Karpas-422 (cell line): ENCODE measurements at regions not wholly inside any gene's neighbourhood (a gene's known extent, or its start where the extent isn't known, plus 50 kb on each side); places are given as distances from the start of the nearest gene placed in this dataset.
A peak's percentile ranks its signal among the peaks of the same experiment; 100 is the strongest.
"Not testable (repeated sequence)": the region's sequence is repeated elsewhere in the genome, so short reads cannot be mapped to it uniquely, and the experiment has no call there.

Source experiments
- DNase-seq: peaks from one replicate; pipeline ENCODE4 v3.0.0-alpha.2; 2015
- H2AFZ ChIP-seq: fragments of 200-600 bp; sonication (generic); 2 replicates; pipeline ENCODE4 v1.6.1; 2014; ENCODE audit warnings: antibody characterized with exemption, low read length, mixed read lengths
- H3K27ac ChIP-seq: fragments of 200-600 bp; sonication (generic); 2 replicates; pipeline ENCODE4 v1.5.1; 2014; ENCODE audit warnings: mild to moderate bottlenecking, low read length, moderate library complexity
- H3K27me3 ChIP-seq: fragments of 200-600 bp; sonication (generic); 2 replicates; pipeline ENCODE4 v1.6.1; 2014; ENCODE audit warnings: low read length, mixed read lengths
- H3K36me3 ChIP-seq: fragments of 200-600 bp; sonication (generic); 2 replicates; pipeline ENCODE4 v1.6.1; 2014; ENCODE audit warnings: low read length, mixed read lengths; ENCODE audit not compliant: insufficient read depth
- H3K4me1 ChIP-seq: fragments of 200-600 bp; sonication (generic); 2 replicates; pipeline ENCODE4 v1.6.1; 2014; ENCODE audit warnings: mild to moderate bottlenecking, low read length, mixed read lengths
- H3K4me2 ChIP-seq: fragments of 200-600 bp; sonication (generic); 2 replicates; pipeline ENCODE4 v1.6.1; 2014; ENCODE audit warnings: low read length, low read depth, mild to moderate bottlenecking; ENCODE audit not compliant: poor library complexity, severe bottlenecking
- H3K4me3 ChIP-seq: fragments of 200-600 bp; sonication (generic); 2 replicates; pipeline ENCODE4 v1.5.1; 2014; ENCODE audit warnings: mild to moderate bottlenecking, antibody characterized with exemption, low read length, mixed read lengths
- H3K79me2 ChIP-seq: fragments of 200-600 bp; sonication (generic); 2 replicates; pipeline ENCODE4 v1.6.1; 2014; ENCODE audit warnings: mild to moderate bottlenecking, low read length, mixed read lengths
- H3K9ac ChIP-seq: fragments of 200-600 bp; sonication (generic); 2 replicates; pipeline ENCODE4 v1.6.0; 2014; ENCODE audit warnings: low read length
- H3K9me2 ChIP-seq: fragments of 200-600 bp; sonication (generic), shearing (Covaris generic); replicated peaks from 2 replicates; pipeline ENCODE4 v1.6.0; 2014; ENCODE audit warnings: mild to moderate bottlenecking, low read length, moderate library complexity; ENCODE audit not compliant: insufficient read depth
- H3K9me3 ChIP-seq: fragments of 300-700, 200-600 bp; sonication (generic); 2 replicates; pipeline ENCODE4 v1.6.1; 2014; ENCODE audit warnings: low read length, mixed read lengths
- H4K20me1 ChIP-seq: fragments of 200-600 bp; sonication (generic); 2 replicates; pipeline ENCODE4 v1.6.1; 2014; ENCODE audit warnings: mild to moderate bottlenecking, antibody characterized with exemption, low read length, low read depth; ENCODE audit not compliant: insufficient read depth

DNA sequence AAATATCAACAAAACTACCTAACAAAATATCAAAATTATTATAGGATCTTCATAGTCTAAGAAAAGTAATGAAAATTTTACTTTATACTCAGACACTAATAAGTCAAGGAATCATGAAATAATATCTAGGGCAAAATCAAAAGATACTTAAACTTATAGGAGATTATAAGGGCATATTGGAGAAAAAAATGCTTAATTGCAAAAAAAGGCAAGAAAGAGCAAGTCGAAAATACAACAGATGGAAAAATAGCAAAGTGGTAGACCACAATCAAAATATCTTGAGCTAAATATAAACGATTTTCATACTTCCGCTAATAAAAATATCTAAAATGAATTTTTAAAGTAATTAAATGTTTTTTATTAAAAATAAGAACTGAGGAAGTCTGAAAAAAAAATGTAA is 177.0 kb upstream of the TEKT4 start:
- not testable (repeated sequence) for H3K9me3 ChIP-seq

DNA sequence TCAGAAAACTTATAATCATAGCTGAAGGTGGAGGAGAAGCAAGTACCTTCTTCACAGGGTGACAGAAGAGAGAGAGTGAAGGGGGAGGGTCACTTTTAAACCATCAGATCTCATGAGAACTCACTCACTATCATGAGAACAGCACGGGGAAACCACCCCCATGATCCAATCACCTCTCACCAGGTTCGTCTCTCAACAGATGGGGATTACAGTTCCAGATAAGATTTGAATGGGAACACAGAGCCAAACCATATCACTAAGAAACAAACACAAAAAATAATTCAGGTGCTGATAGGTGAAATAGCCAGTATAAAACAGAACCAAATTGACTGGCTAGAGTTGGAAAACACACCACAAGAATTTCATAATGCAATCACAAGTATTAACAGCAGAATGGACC is 162.2 kb upstream of the TEKT4 start:
- not testable (repeated sequence) for H3K27me3 ChIP-seq, H2AFZ ChIP-seq, H3K79me2 ChIP-seq, H3K4me2 ChIP-seq, H4K20me1 ChIP-seq, DNase-seq, H3K4me1 ChIP-seq, H3K9ac ChIP-seq, H3K9me2 ChIP-seq, H3K9me3 ChIP-seq, H3K27ac ChIP-seq, H3K36me3 ChIP-seq, H3K4me3 ChIP-seq

More for the DNA sequence above, 177.0 kb upstream of the TEKT4 start:
- not testable (repeated sequence) for H3K27ac ChIP-seq, H3K79me2 ChIP-seq, H4K20me1 ChIP-seq, H3K9me2 ChIP-seq, H3K36me3 ChIP-seq, DNase-seq, H3K4me2 ChIP-seq, H3K4me3 ChIP-seq, H2AFZ ChIP-seq, H3K9ac ChIP-seq, H3K4me1 ChIP-seq, H3K27me3 ChIP-seq

DNA sequence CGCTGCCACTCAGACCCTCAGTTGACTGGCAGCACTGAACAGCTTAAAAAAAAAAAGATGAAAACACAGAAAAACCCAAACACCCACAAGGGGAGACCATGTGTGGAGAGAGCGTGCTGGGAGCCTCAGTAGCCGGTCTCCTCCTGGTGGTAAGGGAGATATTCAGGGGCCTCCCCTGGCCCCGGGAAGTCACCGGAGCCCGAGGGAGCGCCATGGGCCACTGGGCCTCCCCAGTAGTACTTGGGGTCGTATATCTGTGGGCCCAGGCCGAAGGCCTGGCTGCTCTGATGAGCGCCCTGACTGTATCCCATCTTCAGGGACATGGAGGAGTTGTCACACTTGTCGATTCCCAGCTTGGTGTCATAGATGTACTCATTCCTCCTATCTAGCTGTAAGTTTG is 145.7 kb upstream of the TEKT4 start:
- Histone ChIP-seq H3K9me3 (no peaks in the 10 kb centered on the region), H3K27ac (no peak overlapping the region), H3K4me2 (no peak overlapping the region), H2AFZ (no peak overlapping the region), H3K9me2 (no peaks in the 10 kb centered on the region), H3K36me3 (no peaks in the 10 kb centered on the region), H3K79me2 (no peaks in the 10 kb centered on the region), H3K4me1 (no peaks in the 10 kb centered on the region), H3K9ac (no peak overlapping the region), H3K4me3 (no peak overlapping the region), H3K27me3 (no peaks in the 10 kb centered on the region), H4K20me1 (no peaks in the 10 kb centered on the region)
- no peak for DNase-seq

- not testable (repeated sequence) for H3K4me1 ChIP-seq, H3K9me2 ChIP-seq, H2AFZ ChIP-seq, H3K79me2 ChIP-seq, H3K4me2 ChIP-seq, H3K27me3 ChIP-seq, DNase-seq, H3K27ac ChIP-seq, H3K9ac ChIP-seq, H3K4me3 ChIP-seq, H3K36me3 ChIP-seq, H4K20me1 ChIP-seq, H3K9me3 ChIP-seq
These were observed 135.7 kb upstream of the TEKT4 start for GRCh38 chr2:94735536-94735935.

- H4K20me1 ChIP-seq, H3K79me2 ChIP-seq, H3K27ac ChIP-seq, H3K9ac ChIP-seq, H3K4me3 ChIP-seq, DNase-seq, H3K4me2 ChIP-seq, H3K4me1 ChIP-seq, H3K36me3 ChIP-seq, H2AFZ ChIP-seq, H3K9me3 ChIP-seq, H3K27me3 ChIP-seq, H3K9me2 ChIP-seq: not testable (repeated sequence)
These were observed 134.1 kb upstream of the TEKT4 start for GRCh38 chr2:94737145-94737544.

DNA sequence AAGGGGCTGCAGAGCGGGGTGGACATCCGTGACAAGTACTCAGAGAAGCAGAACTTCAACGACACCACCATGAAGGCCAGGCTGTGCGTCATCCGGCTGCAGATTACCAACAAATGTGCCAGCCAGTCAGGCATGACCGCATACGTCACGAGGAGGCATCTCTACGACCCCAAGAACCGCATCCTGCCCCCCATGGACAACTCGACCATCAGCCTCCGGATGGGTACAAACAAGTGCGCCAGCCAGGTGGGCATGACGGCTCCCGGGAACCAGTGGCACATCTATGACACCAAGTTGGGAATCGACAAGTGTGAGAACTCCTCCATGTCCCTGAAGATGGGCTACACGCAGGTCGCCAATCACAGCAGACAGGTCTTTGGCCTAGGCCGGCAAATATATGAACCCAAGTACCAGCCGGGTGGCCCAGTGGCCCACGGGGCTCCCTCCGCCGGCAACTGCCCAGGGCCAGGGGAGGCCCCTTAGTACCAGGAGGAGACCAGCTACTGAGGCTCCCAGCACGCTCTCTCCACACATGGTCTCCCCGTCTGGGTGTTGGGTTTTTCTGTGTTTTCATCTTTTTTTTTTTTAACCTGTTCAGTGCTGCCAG is 133.4 kb upstream of the TEKT4 start:
- not testable (repeated sequence) for H2AFZ ChIP-seq, H4K20me1 ChIP-seq, H3K9me2 ChIP-seq, H3K9ac ChIP-seq, H3K4me3 ChIP-seq, H3K36me3 ChIP-seq, H3K79me2 ChIP-seq, H3K4me2 ChIP-seq, H3K4me1 ChIP-seq, H3K27me3 ChIP-seq, H3K27ac ChIP-seq, DNase-seq, H3K9me3 ChIP-seq

DNA sequence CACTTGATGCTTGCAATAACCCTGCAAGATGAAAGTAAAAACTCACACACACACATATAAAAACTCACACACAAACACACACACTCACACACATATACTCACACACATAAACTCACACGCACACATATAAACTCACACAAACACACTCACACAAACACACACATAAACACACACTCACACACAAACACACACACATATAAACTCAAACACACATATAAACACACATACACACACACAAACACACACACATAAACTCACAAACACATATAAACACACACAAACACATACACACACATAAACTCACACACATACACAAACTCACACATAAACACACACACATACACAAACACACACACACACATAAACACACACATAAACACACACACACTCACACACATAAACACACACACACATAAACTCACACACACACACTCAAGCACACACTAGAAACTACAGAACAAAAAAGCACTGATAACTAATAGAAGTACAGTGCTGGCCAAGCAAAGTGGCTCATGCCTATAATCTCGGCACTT is 117.7 kb upstream of the TEKT4 start:
- Histone ChIP-seq H2AFZ (no peak overlapping the region), H3K4me1 (no peaks in the 10 kb centered on the region), H3K4me2 (no peak overlapping the region), H3K9me3 (no peaks in the 10 kb centered on the region), H3K4me3 (no peak overlapping the region), H4K20me1 (no peaks in the 10 kb centered on the region), H3K79me2 (no peaks in the 10 kb centered on the region), H3K9me2 (no peaks in the 10 kb centered on the region), H3K27me3 (no peaks in the 10 kb centered on the region), H3K27ac (no peak overlapping the region), H3K9ac (no peak overlapping the region), H3K36me3 (no peaks in the 10 kb centered on the region)
- DNase-seq = no peak

- Histone ChIP-seq H3K4me1 (no peaks in the 10 kb centered on the region), H3K9me3 (no peaks in the 10 kb centered on the region), H3K4me3 (no peak overlapping the region), H3K27me3 (no peaks in the 10 kb centered on the region), H3K9ac (no peak overlapping the region), H3K79me2 (no peaks in the 10 kb centered on the region), H3K27ac (no peak overlapping the region), H3K4me2 (no peak overlapping the region), H3K9me2 (no peaks in the 10 kb centered on the region), H2AFZ (no peak overlapping the region), H3K36me3 (no peaks in the 10 kb centered on the region), H4K20me1 (no peaks in the 10 kb centered on the region)
- DNase-seq = no peak
These were observed 112.7 kb upstream of the TEKT4 start for GRCh38 chr2:94758546-94758945.

GRCh38 chr2:94759211-94759610 is 112.0 kb upstream of the TEKT4 start:
- no peak overlapping the region for H2AFZ ChIP-seq
- no peaks in the 10 kb centered on the region for H3K79me2 ChIP-seq
- H3K36me3 ChIP-seq = no peaks in the 10 kb centered on the region
- H4K20me1 ChIP-seq = no peaks in the 10 kb centered on the region
- H3K9me3 ChIP-seq = no peaks in the 10 kb centered on the region
- H3K9ac ChIP-seq = no peak overlapping the region
- peak; percentile 81 for DNase-seq
- no peak overlapping the region for H3K4me3 ChIP-seq
- no peaks in the 10 kb centered on the region for H3K27me3 ChIP-seq
- H3K4me2 ChIP-seq = no peak overlapping the region
- no peaks in the 10 kb centered on the region for H3K4me1 ChIP-seq
- H3K27ac ChIP-seq = no peak overlapping the region
- H3K9me2 ChIP-seq = no peaks in the 10 kb centered on the region
